Stomach (tissue), 8 donors: ENCODE measurements at regions not wholly inside any gene's neighbourhood (a gene's known extent, or its start where the extent isn't known, plus 50 kb on each side); places are given as distances from the start of the nearest gene placed in this dataset.

Source experiments
- DNase-seq, 2 donors: peaks; one replicate each; pipeline versions ENCODE4 v3.0.0 to v3.0.0-alpha.2; 2013 to 2019
- H3K27ac ChIP-seq, 5 donors: fragments of 200-600 bp in 4 of 5; sonication (generic) in 4 of 5; one replicate each; pipeline ENCODE4 v1.5.1; 2013 to 2019; ENCODE audit warnings: mild to moderate bottlenecking in 1 of 5, moderate library complexity in 1 of 5
- H3K27me3 ChIP-seq, 3 donors: fragments of 200-600 bp; sonication (generic); one replicate each; pipeline ENCODE4 v1.5.1; 2017 to 2019; ENCODE audit warnings: mixed run types in 1 of 3
- H3K36me3 ChIP-seq, 4 donors: fragments of 200-600 bp; sonication (generic); 1 replicate in 3 of 4; 2 replicates in 1 of 4; pipeline ENCODE4 v1.5.1; 2016 to 2019
- H3K4me1 ChIP-seq, 4 donors: fragments of 200-600 bp; sonication (generic); one replicate each; pipeline ENCODE4 v1.5.1; 2016 to 2019
- H3K4me3 ChIP-seq, 4 donors: fragments of 200-600 bp; sonication (generic) in 3 of 4; one replicate each; pipeline ENCODE4 v1.5.1; 2016 to 2019; ENCODE audit warnings: mild to moderate bottlenecking in 1 of 4
- H3K9me3 ChIP-seq, 4 donors: fragments of 200-600 bp; sonication (generic); one replicate each; pipeline ENCODE4 v1.5.1; 2016 to 2019
- CTCF ChIP-seq, 7 experiments: fragments of 450-650 bp in 4 of 7; fragments of 200-600 bp in 3 of 7; sonication (generic) in 3 of 7; IDR thresholded peaks; one replicate each; pipeline ENCODE4 v1.5.1; 2016 to 2019; ENCODE audit warnings: antibody characterized with exemption in 7 of 7, control low read depth in 2 of 7, mild to moderate bottlenecking in 1 of 7
- EP300 ChIP-seq: sonication (generic); formaldehyde crosslinking; IDR thresholded peaks from one replicate; pipeline ENCODE4 v1.6.1; 2017; ENCODE audit warnings: antibody characterized with exemption
- POLR2A ChIP-seq, 4 donors: fragments of 450-650 bp; IDR thresholded peaks; one replicate each; pipeline ENCODE4 v1.6.1; 2016; ENCODE audit warnings: antibody characterized with exemption in 4 of 4, control low read depth in 2 of 4, mild to moderate bottlenecking in 1 of 4, moderate library complexity in 1 of 4
- POLR2AphosphoS5 ChIP-seq, 3 donors: sonication (generic); formaldehyde crosslinking; IDR thresholded peaks; one replicate each; pipeline ENCODE4 v1.6.1; 2016; ENCODE audit warnings: antibody characterized with exemption in 3 of 3
- WGBS, 5 donors: extraction: QIAGEN DNeasy Blood & Tissue Kit in 3 of 5; methylation state at CpG; one replicate each; pipeline versions ENCODE4 v1.1.5 to v1.1.7; 2013 to 2018; 5-methylcytosine and 5-hydroxymethylcytosine counted together
- intact Hi-C: fragments of 100-400 bp; cut with DNase I; formaldehyde crosslinking; loops from one replicate; pipeline ENCODE4 v1.15.1; 2023; ENCODE audit warnings: low total_unique reads
- donor health status: healthy with polysubstance abuse.
- donor health status: Bipolar disorder and iron deficiency.
- donor health status: healthy.

GRCh38 chr14:34258318-34258717 is 203.7 kb downstream of the SPTSSA start:
- no peaks in the 10 kb centered on the region for H3K4me1 ChIP-seq

GRCh38 chr14:34257505-34257904 is 204.5 kb downstream of the SPTSSA start:
- Histone ChIP-seq H3K4me1 (no peaks in the 10 kb centered on the region), H3K4me3 (no peak overlapping the region), H3K36me3 (no peaks in the 10 kb centered on the region), H3K9me3 (no peaks in the 10 kb centered on the region), H3K27ac (no peak overlapping the region), H3K27me3 (no peaks in the 10 kb centered on the region)
- no peak for TF ChIP-seq POLR2AphosphoS5 (IDR thresholded peaks at IDR 0.05)
- no peak for TF ChIP-seq POLR2A (IDR thresholded peaks at IDR 0.05)
- no peak for TF ChIP-seq EP300
- TF ChIP-seq CTCF (IDR thresholded peaks at IDR 0.05) = no peak
- no peak for DNase-seq
- 70 to 81% (median 78%) methylated on average over 4 of the region's 4 CpGs for WGBS, 5 donors
- intact Hi-C loops = no loop called here

More at GRCh38 chr14:34258318-34258717, 203.7 kb downstream of the SPTSSA start:
- TF ChIP-seq CTCF (IDR thresholded peaks at IDR 0.05) (no peak), POLR2AphosphoS5 (IDR thresholded peaks at IDR 0.05) (no peak), EP300 (no peak), POLR2A (IDR thresholded peaks at IDR 0.05) (no peak)
- H3K9me3 ChIP-seq = no peaks in the 10 kb centered on the region
- H3K4me3 ChIP-seq = no peak overlapping the region
- H3K27me3 ChIP-seq = no peaks in the 10 kb centered on the region
- no peaks in the 10 kb centered on the region for H3K36me3 ChIP-seq
- 4 to 19% (median 13%) methylated on average over 1 of the region's 1 CpG for WGBS, 5 donors
- peak in 1 of 2 donors; percentile 46 for DNase-seq
- H3K27ac ChIP-seq = no peak overlapping the region
- intact Hi-C loops = no loop called here

GRCh38 chr14:34256223-34256622 is 205.8 kb downstream of the SPTSSA start:
- WGBS, 5 donors = 90 to 95% (median 92%) methylated on average over 1 of the region's 1 CpG
- intact Hi-C loops = no loop called here

GRCh38 chr14:34254571-34254970 is 207.5 kb downstream of the SPTSSA start:
- no peaks in the 10 kb centered on the region for H3K9me3 ChIP-seq
- H3K27ac ChIP-seq = no peak overlapping the region
- no peaks in the 10 kb centered on the region for H3K4me1 ChIP-seq
- intact Hi-C loops = no loop called here
- H3K27me3 ChIP-seq = no peaks in the 10 kb centered on the region
- DNase-seq = no peak
- TF ChIP-seq POLR2A (IDR thresholded peaks at IDR 0.05) (no peak), EP300 (no peak), CTCF (IDR thresholded peaks at IDR 0.05) (no peak), POLR2AphosphoS5 (IDR thresholded peaks at IDR 0.05) (no peak)
- H3K36me3 ChIP-seq = no peaks in the 10 kb centered on the region
- 64 to 79% (median 70%) methylated on average over 5 of the region's 5 CpGs for WGBS, 5 donors
- no peak overlapping the region for H3K4me3 ChIP-seq

More at GRCh38 chr14:34256223-34256622, 205.8 kb downstream of the SPTSSA start:
- Histone ChIP-seq H3K36me3 (no peaks in the 10 kb centered on the region), H3K27ac (no peak overlapping the region), H3K27me3 (no peaks in the 10 kb centered on the region), H3K9me3 (no peaks in the 10 kb centered on the region), H3K4me1 (no peaks in the 10 kb centered on the region), H3K4me3 (no peak overlapping the region)
- no peak for DNase-seq
- TF ChIP-seq POLR2AphosphoS5 (IDR thresholded peaks at IDR 0.05) = no peak
- no peak for TF ChIP-seq EP300
- no peak for TF ChIP-seq POLR2A (IDR thresholded peaks at IDR 0.05)
- no peak for TF ChIP-seq CTCF (IDR thresholded peaks at IDR 0.05)
